Adrenal gland (tissue), 9 donors: ENCODE measurements at regions not wholly inside any gene's neighbourhood (a gene's known extent, or its start where the extent isn't known, plus 50 kb on each side); places are given as distances from the start of the nearest gene placed in this dataset.
"Not testable (repeated sequence)": the region's sequence is repeated elsewhere in the genome, so short reads cannot be mapped to it uniquely, and the experiment has no call there.

Source experiments
- DNase-seq, 7 donors: peaks; one replicate each; pipeline ENCODE4 v3.0.0-alpha.2; 2019 to 2020
- H3K27ac ChIP-seq, 5 donors: fragments of 200-600 bp; sonication (generic) in 4 of 5; 1 replicate in 3 of 5; 2 replicates in 2 of 5; pipeline versions ENCODE4 v1.5.1 to v1.8.0; 2016 to 2020; ENCODE audit warnings: mild to moderate bottlenecking in 1 of 5
- H3K27me3 ChIP-seq: fragments of 200-600 bp; 2 replicates; pipeline ENCODE4 v1.8.0; 2021
- H3K36me3 ChIP-seq, 2 donors: fragments of 200-600 bp; replicated peaks in 1 of 2; 1 replicate in 1 of 2; 2 replicates in 1 of 2; pipeline versions ENCODE4 v1.5.1 to v1.8.0; 2018 to 2022
- H3K4me1 ChIP-seq, 2 donors: fragments of 200-600 bp; replicated peaks in 1 of 2; 1 replicate in 1 of 2; 2 replicates in 1 of 2; pipeline versions ENCODE4 v1.5.1 to v1.8.0; 2018 to 2021
- H3K4me3 ChIP-seq, 4 donors: fragments of 200-600 bp; sonication (generic) in 3 of 4; one replicate each; pipeline ENCODE4 v1.5.1; 2016 to 2018
- H3K9me3 ChIP-seq, 3 donors: fragments of 200-600 bp; sonication (generic) in 1 of 3; replicated peaks in 1 of 3; 1 replicate in 2 of 3; 2 replicates in 1 of 3; pipeline versions ENCODE4 v1.5.1 to v1.8.0; 2016 to 2021
- CTCF ChIP-seq, 6 experiments: fragments of 450-650 bp in 4 of 6; fragments of 200-600 bp in 2 of 6; sonication (generic) in 1 of 6; IDR thresholded peaks; 1 replicate in 5 of 6; 2 replicates in 1 of 6; pipeline versions ENCODE4 v1.5.1 to v1.8.0; 2016 to 2021; ENCODE audit warnings: antibody characterized with exemption in 6 of 6, mild to moderate bottlenecking in 2 of 6, moderate library complexity in 1 of 6
- POLR2A ChIP-seq, 2 donors: fragments of 450-650 bp; IDR thresholded peaks; one replicate each; pipeline ENCODE4 v1.6.1; 2017; ENCODE audit warnings: antibody characterized with exemption in 2 of 2, mild to moderate bottlenecking in 2 of 2, moderate library complexity in 1 of 2
- WGBS, 4 donors: extraction: QIAGEN DNeasy Blood & Tissue Kit in 2 of 4; methylation state at CpG; one replicate each; pipeline versions ENCODE4 v1.1.5 to v1.1.7; 2013 to 2017; 5-methylcytosine and 5-hydroxymethylcytosine counted together
- intact Hi-C, 2 donors: fragments of 100-400 bp; cut with DNase I; formaldehyde crosslinking; loops; one replicate each; pipeline versions ENCODE4 v1.14.1 to v1.15.0; 2022 to 2023
- donor health status: healthy with polysubstance abuse.
- donor health status: Bipolar disorder and iron deficiency.
- donor health status: DM: yes; HTN: yes; CAD: no.
- donor health status: DM: no; HTN: no; CAD: no.
- donor health status: DM: no; HTN: no; CAD: no.

GRCh38 chr7:10460474-10460873 is 513.2 kb upstream of the PHF14 start:
- Histone ChIP-seq H3K36me3 (no peaks in the 10 kb centered on the region), H3K9me3 (peaks cover 0 to 8% (median 0%) of the 10 kb centered on the region in 3 donors), H3K27me3 (no peaks in the 10 kb centered on the region), H3K27ac (no peak overlapping the region), H3K4me3 (no peak overlapping the region), H3K4me1 (no peaks in the 10 kb centered on the region)
- TF ChIP-seq POLR2A (IDR thresholded peaks at IDR 0.05) = no peak
- TF ChIP-seq CTCF (IDR thresholded peaks at IDR 0.05) = no peak
- DNase-seq = no peak
- WGBS, 4 donors = 83 to 92% (median 89%) methylated on average over 2 of the region's 2 CpGs
- intact Hi-C loops = no loop called here

- no peaks in the 10 kb centered on the region for H3K4me1 ChIP-seq
- TF ChIP-seq CTCF (IDR thresholded peaks at IDR 0.05) = no peak
- TF ChIP-seq POLR2A (IDR thresholded peaks at IDR 0.05) = no peak
- no peaks in the 10 kb centered on the region for H3K9me3 ChIP-seq
- DNase-seq = no peak
- H3K27ac ChIP-seq = no peak overlapping the region
- H3K27me3 ChIP-seq = no peaks in the 10 kb centered on the region
- H3K4me3 ChIP-seq = no peak overlapping the region
- no peaks in the 10 kb centered on the region for H3K36me3 ChIP-seq
- intact Hi-C loops = no loop called here
Observed at GRCh38 chr7:10463701-10464100, 510.0 kb upstream of the PHF14 start.

- DNase-seq = not testable (repeated sequence)
Observed at GRCh38 chr7:10465536-10465935, 508.1 kb upstream of the PHF14 start.

GRCh38 chr7:10468908-10469307 is 504.8 kb upstream of the PHF14 start:
- WGBS, 4 donors = 85 to 95% (median 86%) methylated on average over 6 of the region's 6 CpGs
- DNase-seq = no peak
- H3K27me3 ChIP-seq = no peaks in the 10 kb centered on the region
- no peak overlapping the region for H3K27ac ChIP-seq
- no peaks in the 10 kb centered on the region for H3K36me3 ChIP-seq
- no peak overlapping the region for H3K4me3 ChIP-seq
- intact Hi-C loops = no loop called here
- no peaks in the 10 kb centered on the region for H3K9me3 ChIP-seq
- TF ChIP-seq CTCF (IDR thresholded peaks at IDR 0.05) (no peak), POLR2A (IDR thresholded peaks at IDR 0.05) (no peak)
- peaks cover 8% of the 10 kb centered on the region in 2 donors for H3K4me1 ChIP-seq

More at GRCh38 chr7:10465536-10465935, 508.1 kb upstream of the PHF14 start:
- 87% methylated on average over 3 of the region's 30 CpGs; no CpG with 5 or more reads in 3 of the 4 donors for WGBS, 4 donors
- H3K4me3 ChIP-seq, H3K27me3 ChIP-seq, H3K36me3 ChIP-seq, H3K4me1 ChIP-seq, intact Hi-C loops, H3K9me3 ChIP-seq, H3K27ac ChIP-seq: not testable (repeated sequence)

- Histone ChIP-seq H3K4me3 (no peak overlapping the region), H3K9me3 (no peaks in the 10 kb centered on the region), H3K36me3 (no peaks in the 10 kb centered on the region), H3K27me3 (no peaks in the 10 kb centered on the region), H3K4me1 (peaks cover 12 to 14% of the 10 kb centered on the region in 2 donors), H3K27ac (no peak overlapping the region)
- DNase-seq = no peak
- 57 to 72% (median 63%) methylated on average over 7 of the region's 7 CpGs for WGBS, 4 donors
- TF ChIP-seq CTCF (IDR thresholded peaks at IDR 0.05) (no peak), POLR2A (IDR thresholded peaks at IDR 0.05) (no peak)
- intact Hi-C loops = no loop called here
Observed at GRCh38 chr7:10469476-10469875, 504.2 kb upstream of the PHF14 start.
